ENCODE measurements at regions not wholly inside any gene's neighbourhood (a gene's known extent, or its start where the extent isn't known, plus 50 kb on each side); places are given as distances from the start of the nearest gene placed in this dataset.
"Not testable (repeated sequence)": the region's sequence is repeated elsewhere in the genome, so short reads cannot be mapped to it uniquely, and the experiment has no call there.

- DNase-seq, result no peak
Observed at GRCh38 chr1:25131794-25132193, 100.5 kb downstream of the SYF2 start.

GRCh38 chr1:25130895-25131294 is 101.4 kb downstream of the SYF2 start:
- no peak for DNase-seq

- DNase-seq, result no peak
Observed at GRCh38 chr1:25129380-25129779, 102.9 kb downstream of the SYF2 start.

DNA sequence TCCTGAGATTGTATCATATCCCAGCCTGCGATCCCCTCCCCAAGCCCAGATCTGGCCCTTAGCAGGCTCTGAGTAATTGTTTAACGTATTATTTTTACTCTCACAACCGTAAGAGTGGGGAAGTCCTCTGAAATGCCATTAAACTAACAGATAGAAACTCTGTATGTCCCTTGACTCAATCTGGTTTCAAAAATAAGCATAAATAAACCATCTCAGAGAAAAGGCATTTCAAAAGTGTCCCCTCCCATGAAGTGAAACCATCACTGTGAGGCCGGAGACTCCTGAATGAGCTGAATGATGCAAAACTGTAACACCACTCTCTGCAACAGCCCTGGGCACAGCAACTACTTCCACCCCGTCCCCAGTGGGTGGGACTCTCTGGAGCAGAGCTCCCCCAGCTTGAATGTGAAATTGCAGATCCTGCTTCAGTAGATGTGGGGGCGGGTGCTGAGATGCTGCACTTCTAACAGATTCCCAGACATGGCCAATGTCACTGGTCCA is 104.1 kb downstream of the SYF2 start:
- DNase-seq, result no peak

DNA sequence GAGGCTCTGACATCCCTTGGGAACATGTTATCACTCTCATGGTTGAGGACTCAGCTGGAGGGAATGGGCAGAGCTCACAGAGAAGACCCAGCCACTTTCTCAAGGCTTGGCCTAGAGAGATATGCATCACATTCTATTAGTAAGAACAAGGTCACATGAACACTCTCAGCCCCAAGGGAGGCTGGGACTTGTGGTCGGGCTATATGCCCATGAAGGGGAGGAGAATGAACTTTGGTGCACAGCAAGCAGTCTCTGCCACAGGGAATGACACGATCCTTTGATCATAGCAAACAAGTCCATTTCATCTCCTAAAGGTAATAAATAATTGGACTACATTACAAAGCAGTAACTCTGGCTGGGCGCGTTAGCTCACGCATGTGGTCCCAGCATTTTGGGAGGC is 105.7 kb downstream of the SYF2 start:
- no peak for DNase-seq

DNA sequence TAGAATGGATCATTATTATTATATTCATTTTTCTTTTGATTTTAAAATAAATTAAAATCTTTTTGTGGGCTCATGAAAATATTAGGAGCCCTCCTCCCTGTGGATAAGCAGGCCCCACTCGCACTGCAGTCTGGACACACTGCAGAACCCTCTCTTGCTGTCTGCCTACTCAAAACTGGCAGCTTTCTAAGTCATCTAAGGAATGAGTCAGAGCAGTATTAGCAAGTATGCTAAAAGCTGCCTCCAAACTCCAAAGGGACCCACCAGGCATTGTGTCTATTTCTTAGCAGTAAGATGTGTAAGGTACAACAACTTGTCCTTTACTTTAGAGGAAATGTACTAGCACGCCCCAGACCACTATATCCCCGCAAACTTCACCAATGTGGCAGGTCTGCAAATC is 108.8 kb downstream of the SYF2 start:
- DNase-seq, result no peak

DNA sequence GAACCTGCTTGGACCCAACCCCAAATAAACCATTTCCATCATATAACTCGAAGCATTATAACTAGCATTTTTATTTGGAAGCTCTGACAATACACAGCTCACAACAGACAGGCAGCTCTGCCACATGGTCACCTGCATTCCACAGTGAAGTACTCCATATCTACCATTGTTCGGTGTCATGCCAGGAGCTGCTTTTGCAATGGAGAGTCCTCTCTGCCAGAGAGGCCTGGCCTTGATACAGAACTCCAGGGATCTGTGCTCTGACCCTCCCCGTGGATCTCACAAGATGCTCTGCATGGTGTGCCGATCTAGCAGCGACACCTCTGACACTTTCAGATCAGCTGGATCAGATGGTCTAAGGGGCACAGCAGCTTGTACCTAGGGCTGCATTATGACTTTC is 109.6 kb downstream of the SYF2 start:
- DNase-seq, result no peak

DNA sequence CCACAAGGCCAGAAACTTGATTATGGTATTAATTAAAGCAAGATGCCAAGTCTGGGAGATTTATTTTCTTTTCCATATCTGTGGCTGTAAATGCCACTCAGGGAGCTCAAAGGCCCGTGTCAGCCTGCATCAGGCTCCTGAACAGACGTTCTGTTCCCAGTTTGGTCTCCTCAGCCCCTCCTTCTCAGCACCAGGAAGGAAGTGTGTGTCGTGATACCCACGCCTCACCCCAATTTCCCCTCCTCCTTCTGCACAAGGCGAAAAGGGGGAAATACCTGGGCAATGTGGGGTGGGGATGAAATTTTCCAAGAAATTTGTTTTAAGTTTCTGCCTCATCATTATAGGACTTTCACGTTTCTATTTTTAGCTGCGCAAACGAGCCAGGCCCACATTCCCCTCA is 112.0 kb downstream of the SYF2 start:
- DNase-seq, result no peak

DNA sequence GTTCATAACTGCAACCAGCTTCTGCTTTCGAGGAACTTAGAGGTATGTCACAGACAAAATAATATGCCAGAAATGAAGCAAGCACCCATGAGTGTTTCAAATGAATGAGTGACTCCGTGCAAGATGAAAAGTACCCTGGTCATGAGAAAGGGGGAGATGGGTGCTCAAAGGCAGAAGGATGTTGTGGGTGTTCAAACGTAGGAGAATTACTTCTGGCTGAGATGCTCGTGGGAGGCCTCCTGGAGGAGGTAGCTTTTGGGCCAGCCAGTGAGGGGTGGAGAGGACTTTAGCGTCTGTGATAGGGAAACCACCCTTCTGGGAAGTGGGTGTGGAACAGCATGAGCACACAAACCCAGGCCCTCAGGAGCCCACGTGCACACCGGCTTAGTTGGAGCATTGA is 113.8 kb downstream of the SYF2 start:
- no peak for DNase-seq

GRCh38 chr1:25117233-25117823 is 115.0 kb downstream of the SYF2 start:
- no peak for DNase-seq

- DNase-seq, result no peak
Observed at GRCh38 chr1:25116832-25117231, 115.5 kb downstream of the SYF2 start.

- not testable (repeated sequence) for DNase-seq
Observed at GRCh38 chr1:25116117-25116516, 116.2 kb downstream of the SYF2 start.

DNA sequence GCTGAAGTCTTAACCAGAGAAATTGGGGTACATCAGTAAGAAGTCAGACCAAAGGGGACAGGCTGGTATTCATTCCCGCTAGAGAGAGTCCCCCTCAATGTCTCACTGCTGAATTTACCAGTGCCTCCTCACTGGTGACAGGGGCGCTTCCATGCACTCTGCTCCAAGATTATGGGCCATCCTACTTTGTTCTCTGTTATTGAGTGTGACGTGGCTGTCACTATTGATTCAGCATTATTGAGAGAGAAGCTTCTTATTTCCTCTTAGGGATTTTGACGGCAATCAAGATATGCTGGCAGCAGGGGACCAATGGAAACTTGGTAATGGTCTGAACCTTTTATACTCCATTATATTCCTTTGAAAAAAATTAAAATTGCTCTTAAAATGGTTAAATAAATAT is 118.6 kb downstream of the SYF2 start:
- DNase-seq, result no peak

GRCh38 chr1:25113086-25113485 is 119.2 kb downstream of the SYF2 start:
- DNase-seq, result no peak

GRCh38 chr1:25112400-25112799 is 119.9 kb downstream of the SYF2 start:
- no peak for DNase-seq

DNA sequence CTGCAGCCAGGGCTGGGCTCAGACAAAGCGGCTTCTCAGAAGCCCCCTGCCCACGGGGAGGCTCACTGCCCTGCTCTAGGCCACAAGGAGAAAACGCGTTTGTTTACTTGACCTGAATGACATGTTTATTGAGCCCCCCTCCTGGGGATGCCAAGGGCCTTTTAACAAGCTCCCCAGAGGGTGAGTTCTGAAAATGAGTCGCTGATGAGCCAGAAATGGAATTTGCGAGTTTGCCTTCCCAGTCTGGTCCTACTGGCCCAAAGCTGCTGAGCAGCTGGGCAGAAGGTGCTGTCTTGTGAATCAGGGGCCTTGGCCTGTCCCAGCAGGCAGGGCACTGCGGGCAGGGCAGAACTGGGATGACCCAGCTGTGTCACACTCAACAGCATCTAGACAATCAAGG is 120.6 kb downstream of the SYF2 start:
- no peak for DNase-seq

DNA sequence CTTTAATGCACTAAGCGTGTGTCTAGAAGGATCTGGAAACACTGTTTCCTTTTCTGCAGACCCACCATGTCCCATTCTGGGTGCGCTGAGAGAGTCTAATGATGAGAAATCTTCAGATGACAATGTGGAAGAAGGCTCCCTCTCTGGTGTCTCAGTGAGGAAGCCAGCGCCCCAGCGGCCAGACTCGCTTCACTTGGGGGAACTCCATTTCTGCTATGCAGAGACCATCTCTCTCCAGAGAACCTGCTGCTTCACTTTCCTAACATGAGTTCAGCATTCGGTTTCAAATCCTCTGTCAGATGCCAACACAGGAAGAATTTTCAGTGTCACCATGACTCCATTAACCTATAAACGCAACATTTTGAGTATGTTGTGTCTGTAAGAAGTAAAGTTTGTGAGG is 121.8 kb downstream of the SYF2 start:
- no peak for DNase-seq

- DNase-seq, result no peak
Observed at GRCh38 chr1:25110036-25110435, 122.3 kb downstream of the SYF2 start.

DNA sequence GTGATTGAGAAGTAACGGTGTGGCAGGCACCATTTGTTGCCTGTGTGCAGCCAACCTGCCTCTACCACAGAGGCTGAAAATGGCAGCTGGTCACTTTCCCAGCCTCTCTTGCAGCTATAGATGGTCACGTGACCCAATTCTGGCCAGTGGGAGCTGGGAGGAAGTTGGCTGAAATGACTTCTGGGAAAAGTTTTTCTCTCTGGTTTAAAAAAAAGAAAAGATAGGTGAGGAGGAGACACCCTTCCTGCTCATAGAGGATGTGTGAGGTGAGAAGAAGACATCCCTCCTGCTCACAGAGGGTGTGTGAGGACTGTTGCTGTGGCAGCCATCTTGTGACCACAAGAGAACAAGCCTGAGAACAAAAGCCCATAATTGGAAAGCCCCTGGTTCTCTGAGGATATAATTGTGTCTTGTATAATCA is 122.8 kb downstream of the SYF2 start:
- DNase-seq, result no peak

DNA sequence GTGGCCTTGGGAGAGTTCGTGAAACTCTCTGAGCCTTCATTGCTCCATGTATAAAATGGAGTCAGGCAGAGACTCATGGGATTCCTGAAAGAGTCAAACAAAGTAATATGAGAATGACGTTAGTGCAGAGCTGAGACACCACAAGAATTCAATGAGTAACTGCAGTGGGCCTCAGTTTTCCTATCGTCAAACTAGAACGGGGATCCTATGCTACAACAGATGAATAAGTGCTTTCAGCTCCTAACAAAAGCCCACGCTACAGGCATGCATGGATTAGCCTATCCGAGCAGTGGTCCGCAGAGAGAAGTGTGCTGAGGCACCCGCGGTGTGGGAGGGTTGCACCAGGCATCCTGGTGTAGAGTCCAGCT is 124.7 kb downstream of the SYF2 start:
- DNase-seq, result no peak

DNA sequence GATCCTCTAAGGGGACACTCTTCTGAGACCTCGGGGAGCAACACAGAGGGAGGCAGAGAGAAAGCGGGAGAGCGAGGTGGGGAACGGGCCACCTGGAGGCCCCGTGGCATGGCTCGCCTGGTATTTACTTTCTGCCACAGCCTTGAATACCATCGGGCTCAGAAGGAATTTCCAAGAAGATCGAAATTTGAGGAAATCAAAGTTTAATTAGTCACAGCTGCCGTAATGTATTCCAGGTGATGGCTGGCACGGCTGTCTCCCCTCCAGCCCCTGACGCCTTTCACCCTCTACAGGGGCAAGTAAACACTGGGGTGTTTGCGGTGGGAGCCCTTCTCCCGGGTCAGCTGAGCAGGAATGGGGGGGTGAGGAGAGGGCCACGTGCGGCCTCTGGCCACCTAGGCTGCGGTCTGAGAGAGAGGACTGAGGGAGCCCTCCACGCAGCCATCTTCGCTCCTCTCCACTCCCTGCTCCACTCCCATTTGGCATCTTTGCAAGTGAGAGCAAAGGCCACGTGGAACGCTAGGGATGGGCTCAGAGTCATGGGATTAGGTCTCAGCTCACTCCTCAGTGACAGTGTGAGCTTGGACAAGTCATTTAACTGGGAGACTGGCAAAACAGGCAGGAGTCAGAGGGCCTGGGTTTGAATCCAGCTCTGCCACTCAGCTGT is 125.2 kb downstream of the SYF2 start:
- DNase-seq, result no peak

GRCh38 chr1:25106352-25106751 is 126.0 kb downstream of the SYF2 start:
- no peak for DNase-seq

DNA sequence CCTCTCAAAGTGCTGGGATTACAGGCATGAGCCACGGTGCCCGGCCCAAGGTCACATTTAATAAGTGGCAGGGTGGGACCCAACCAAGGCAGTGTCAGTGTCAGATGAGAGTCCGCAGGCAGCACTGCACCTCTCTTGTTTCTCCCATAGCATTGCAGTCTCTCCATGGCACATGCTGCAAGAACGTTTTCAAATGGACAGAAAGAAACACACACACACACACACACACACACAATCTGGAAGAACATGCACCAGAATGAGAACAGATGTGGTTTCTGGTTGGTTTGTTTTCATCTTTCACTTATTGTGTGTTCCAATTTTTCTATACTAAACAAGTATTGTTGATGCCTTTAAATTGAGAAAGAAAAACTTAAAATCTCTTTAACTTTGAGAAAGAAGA is 126.5 kb downstream of the SYF2 start:
- DNase-seq, result no peak

GRCh38 chr1:25104932-25105561 is 127.3 kb downstream of the SYF2 start:
- no peak for DNase-seq

Data from NCI-H510A (cell line).